ENCODE measurements at regions not wholly inside any gene's neighbourhood (a gene's known extent, or its start where the extent isn't known, plus 50 kb on each side); places are given as distances from the start of the nearest gene placed in this dataset.

- ATAC-seq (no peak), DNase-seq (ENCODE audit: low read depth, low spot score) (no peak)
- H3K9ac ChIP-seq (ENCODE audit: low read length) = no peak overlapping the region
- peaks cover 4 to 11% of the 10 kb centered on the region in 2 experiments; a peak in 2 of 4 replicates for H3K9me3 ChIP-seq (ENCODE audit: control insufficient read depth in 1 of 2, insufficient read depth in 1 of 2, low read depth in 1 of 2, low read length in 2 of 2)
- no peaks in the 10 kb centered on the region for H3K4me1 ChIP-seq (ENCODE audit: control insufficient read depth in 1 of 2, insufficient read depth in 2 of 2, low read length in 2 of 2)
- TF ChIP-seq POLR2A (IDR thresholded peaks at IDR 0.05; ENCODE audit: borderline replicate concordance, extremely low read depth, insufficient read depth, insufficient read length) (no peak), EZH2 (IDR thresholded peaks at IDR 0.05) (no peak)
- H3K27me3 ChIP-seq (ENCODE audit: insufficient read depth, low read length) = no peaks in the 10 kb centered on the region
- intact Hi-C loops (cut with micrococcal nuclease) = no loop called here
- ChIA-PET RAD21 (ENCODE audit: low non-redundant PET in 1 of 2, low total read pairs in 2 of 2, uncharacterized antibody in 2 of 2, unreplicated experiment in 2 of 2) (no interaction called here), POLR2A (no interaction called here), CTCF (no interaction called here)
- H3K4me2 ChIP-seq (ENCODE audit: low read length) = no peak overlapping the region
- H3K79me2 ChIP-seq (ENCODE audit: insufficient read depth, low read length) = no peaks in the 10 kb centered on the region
- no peak overlapping the region for H2AFZ ChIP-seq (ENCODE audit: low read depth, low read length, poor library complexity, severe bottlenecking)
- no peaks in the 10 kb centered on the region for H3K36me3 ChIP-seq (ENCODE audit: control insufficient read depth in 1 of 2, insufficient read depth in 2 of 2, low read length in 2 of 2)
- H3K4me3 ChIP-seq (replicated peaks in 1 of 2; ENCODE audit: low read depth in 1 of 2, low read length in 2 of 2) = no peak overlapping the region
- BruUV-seq (replicated peaks) = no TSS peak
- no peaks in the 10 kb centered on the region for H3K9me2 ChIP-seq (ENCODE audit: insufficient read depth)
- no peaks in the 10 kb centered on the region for H4K20me1 ChIP-seq (ENCODE audit: insufficient read depth)
- no peak overlapping the region for H3K27ac ChIP-seq (ENCODE audit: low read depth, low read length)
Observed at GRCh38 chr10:36739884-36740445, 385.4 kb upstream of the ANKRD30A start.

- H3K9ac ChIP-seq (ENCODE audit: low read length) = no peak overlapping the region
- no peaks in the 10 kb centered on the region for H3K9me2 ChIP-seq (ENCODE audit: insufficient read depth)
- POLR2A ChIA-PET = no interaction called here
- no peaks in the 10 kb centered on the region for H3K27me3 ChIP-seq (ENCODE audit: insufficient read depth, low read length)
- no peak overlapping the region for H3K4me2 ChIP-seq (ENCODE audit: low read length)
- peaks cover 4 to 11% of the 10 kb centered on the region in 2 experiments; a peak in 2 of 4 replicates for H3K9me3 ChIP-seq (ENCODE audit: control insufficient read depth in 1 of 2, insufficient read depth in 1 of 2, low read depth in 1 of 2, low read length in 2 of 2)
- H3K27ac ChIP-seq (ENCODE audit: low read depth, low read length) = no peak overlapping the region
- no peaks in the 10 kb centered on the region for H3K4me1 ChIP-seq (ENCODE audit: control insufficient read depth in 1 of 2, insufficient read depth in 2 of 2, low read length in 2 of 2)
- no peak for DNase-seq (ENCODE audit: low read depth, low spot score)
- H4K20me1 ChIP-seq (ENCODE audit: insufficient read depth) = no peaks in the 10 kb centered on the region
- no peak for TF ChIP-seq EGR1 (IDR thresholded peaks at IDR 0.05; ENCODE audit: low read depth)
- no peak for TF ChIP-seq SIN3A (IDR thresholded peaks at IDR 0.05; ENCODE audit: low read depth)
- TF ChIP-seq ZNF274 (IDR thresholded peaks at IDR 0.05; ENCODE audit: low read depth, low read length) = no peak
- TF ChIP-seq ATF3 (IDR thresholded peaks at IDR 0.05) = no peak
- TF ChIP-seq CEBPB (IDR thresholded peaks at IDR 0.05; ENCODE audit: low read depth) = no peak
- no peak for TF ChIP-seq POLR2AphosphoS5 (IDR thresholded peaks at IDR 0.05; ENCODE audit: low read depth, low read length)
- no peak for TF ChIP-seq YY1 (IDR thresholded peaks at IDR 0.05; ENCODE audit: extremely low read depth, insufficient replicate concordance, low read depth, low read length)
- TF ChIP-seq EZH2phosphoT487 (IDR thresholded peaks at IDR 0.05; ENCODE audit: borderline replicate concordance) = no peak
- TF ChIP-seq SP1 (IDR thresholded peaks at IDR 0.05; ENCODE audit: low read depth) = no peak
- RAD21 ChIA-PET (ENCODE audit: low non-redundant PET in 1 of 2, low total read pairs in 2 of 2, uncharacterized antibody in 2 of 2, unreplicated experiment in 2 of 2) = no interaction called here
- no peak overlapping the region for H3K4me3 ChIP-seq (replicated peaks in 1 of 2; ENCODE audit: low read depth in 1 of 2, low read length in 2 of 2)
- intact Hi-C loops (cut with micrococcal nuclease) = no loop called here
- ATAC-seq = no peak
- no peaks in the 10 kb centered on the region for H3K36me3 ChIP-seq (ENCODE audit: control insufficient read depth in 1 of 2, insufficient read depth in 2 of 2, low read length in 2 of 2)
- no TSS peak for BruUV-seq (replicated peaks)
- H3K79me2 ChIP-seq (ENCODE audit: insufficient read depth, low read length) = no peaks in the 10 kb centered on the region
- CTCF ChIA-PET = no interaction called here
- no peak overlapping the region for H2AFZ ChIP-seq (ENCODE audit: low read depth, low read length, poor library complexity, severe bottlenecking)
Observed at GRCh38 chr10:36738738-36739431, 386.5 kb upstream of the ANKRD30A start.
